ENCODE measurements at regions not wholly inside any gene's neighbourhood (a gene's known extent, or its start where the extent isn't known, plus 50 kb on each side); places are given as distances from the start of the nearest gene placed in this dataset.

DNA sequence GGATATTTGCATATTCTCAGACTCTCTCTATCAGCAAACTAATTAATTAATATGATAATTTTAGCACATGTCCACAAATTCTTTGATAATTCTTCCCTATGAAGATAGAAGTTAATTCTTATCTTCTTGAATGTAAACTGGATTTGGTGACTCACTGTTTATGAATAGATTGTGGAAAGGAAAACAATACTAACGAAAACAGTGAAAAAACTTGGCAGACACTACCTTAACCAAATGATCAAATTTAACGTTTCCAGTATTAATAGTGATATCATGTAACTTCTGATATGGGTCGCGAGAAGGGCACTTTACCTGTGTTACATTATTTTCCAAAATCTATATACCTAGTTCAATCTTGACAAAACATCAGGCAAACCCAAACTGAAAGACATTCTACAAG lies 401.0 kb downstream of the SI start:
- intact Hi-C loops (cut with micrococcal nuclease), result no loop called here
- Histone ChIP-seq H3K27me3 (ENCODE audit: control insufficient read depth in 2 of 2, insufficient read depth in 2 of 2, low read length in 2 of 2) (no peaks in the 10 kb centered on the region), H3K4me1 (ENCODE audit: control insufficient read depth in 1 of 2, insufficient read depth in 2 of 2, low read length in 2 of 2) (no peaks in the 10 kb centered on the region), H3K27ac (ENCODE audit: low read depth in 1 of 2, low read length in 2 of 2) (no peak overlapping the region), H3K36me3 (replicated peaks in 1 of 2; ENCODE audit: control insufficient read depth in 1 of 2, insufficient read depth in 2 of 2, low read length in 2 of 2) (no peaks in the 10 kb centered on the region), H2AFZ (ENCODE audit: insufficient read depth, low read depth, low read length, poor library complexity, severe bottlenecking) (no peak overlapping the region), H3K4me3 (replicated peaks in 1 of 3; ENCODE audit: low read depth in 2 of 3, low read length in 3 of 3) (no peak overlapping the region), H4K20me1 (ENCODE audit: insufficient read depth, low read length) (no peaks in the 10 kb centered on the region), H3K9me3 (replicated peaks in 1 of 2; ENCODE audit: control insufficient read depth in 1 of 2, insufficient read depth in 1 of 2, low read length in 2 of 2) (peaks cover 0 to 2% of the 10 kb centered on the region in 2 donors), H3K4me2 (replicated peaks; ENCODE audit: extremely low read depth, low read length, poor library complexity, severe bottlenecking) (no peak overlapping the region), H3K79me2 (ENCODE audit: insufficient read depth, low read length) (no peaks in the 10 kb centered on the region), H3K9ac (ENCODE audit: insufficient read depth, low read length, poor library complexity, severe bottlenecking) (no peak overlapping the region)
- no CpG with 5 or more reads among the region's 4 CpGs for WGBS (ENCODE audit: insufficient coverage)
- Mint-ChIP-seq H3K27me3 (ENCODE audit: low read depth in 3 of 3) (peaks cover 0 to 2% (median 0%) of the 10 kb centered on the region in 3 donors), H3K27ac (no peak overlapping the region), H3K4me1 (no peaks in the 10 kb centered on the region), H3K4me3 (no peak overlapping the region), H3K36me3 (no peaks in the 10 kb centered on the region), H3K9me3 (no peaks in the 10 kb centered on the region)
- TF ChIP-seq, protein P1, sequence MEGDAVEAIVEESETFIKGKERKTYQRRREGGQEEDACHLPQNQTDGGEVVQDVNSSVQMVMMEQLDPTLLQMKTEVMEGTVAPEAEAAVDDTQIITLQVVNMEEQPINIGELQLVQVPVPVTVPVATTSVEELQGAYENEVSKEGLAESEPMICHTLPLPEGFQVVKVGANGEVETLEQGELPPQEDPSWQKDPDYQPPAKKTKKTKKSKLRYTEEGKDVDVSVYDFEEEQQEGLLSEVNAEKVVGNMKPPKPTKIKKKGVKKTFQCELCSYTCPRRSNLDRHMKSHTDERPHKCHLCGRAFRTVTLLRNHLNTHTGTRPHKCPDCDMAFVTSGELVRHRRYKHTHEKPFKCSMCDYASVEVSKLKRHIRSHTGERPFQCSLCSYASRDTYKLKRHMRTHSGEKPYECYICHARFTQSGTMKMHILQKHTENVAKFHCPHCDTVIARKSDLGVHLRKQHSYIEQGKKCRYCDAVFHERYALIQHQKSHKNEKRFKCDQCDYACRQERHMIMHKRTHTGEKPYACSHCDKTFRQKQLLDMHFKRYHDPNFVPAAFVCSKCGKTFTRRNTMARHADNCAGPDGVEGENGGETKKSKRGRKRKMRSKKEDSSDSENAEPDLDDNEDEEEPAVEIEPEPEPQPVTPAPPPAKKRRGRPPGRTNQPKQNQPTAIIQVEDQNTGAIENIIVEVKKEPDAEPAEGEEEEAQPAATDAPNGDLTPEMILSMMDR (IDR thresholded peaks at IDR 0.05), result no peak
- DNase-seq, result no peak

- intact Hi-C loops (cut with micrococcal nuclease), result no loop called here
- Mint-ChIP-seq H3K4me1 (no peaks in the 10 kb centered on the region), H3K9me3 (peaks cover 0 to 6% (median 0%) of the 10 kb centered on the region in 7 donors), H3K4me3 (no peak overlapping the region), H3K27me3 (ENCODE audit: low read depth in 3 of 3) (peaks cover 0 to 2% (median 0%) of the 10 kb centered on the region in 3 donors), H3K36me3 (no peaks in the 10 kb centered on the region), H3K27ac (no peak overlapping the region)
- H3K79me2 ChIP-seq (ENCODE audit: insufficient read depth, low read length), result no peaks in the 10 kb centered on the region
- no peak overlapping the region for H3K4me3 ChIP-seq (replicated peaks in 1 of 3; ENCODE audit: low read depth in 2 of 3, low read length in 3 of 3)
- no peaks in the 10 kb centered on the region for H3K4me1 ChIP-seq (ENCODE audit: control insufficient read depth in 1 of 2, insufficient read depth in 2 of 2, low read length in 2 of 2)
- no peak overlapping the region for H3K4me2 ChIP-seq (replicated peaks; ENCODE audit: extremely low read depth, low read length, poor library complexity, severe bottlenecking)
- H2AFZ ChIP-seq (ENCODE audit: insufficient read depth, low read depth, low read length, poor library complexity, severe bottlenecking), result no peak overlapping the region
- TF ChIP-seq, protein P1 (IDR thresholded peaks at IDR 0.05), result no peak
- DNase-seq, result no peak
- no peaks in the 10 kb centered on the region for H3K36me3 ChIP-seq (replicated peaks in 1 of 2; ENCODE audit: control insufficient read depth in 1 of 2, insufficient read depth in 2 of 2, low read length in 2 of 2)
- H4K20me1 ChIP-seq (ENCODE audit: insufficient read depth, low read length), result no peaks in the 10 kb centered on the region
- no peak overlapping the region for H3K9ac ChIP-seq (ENCODE audit: insufficient read depth, low read length, poor library complexity, severe bottlenecking)
- H3K27ac ChIP-seq (ENCODE audit: low read depth in 1 of 2, low read length in 2 of 2), result no peak overlapping the region
- no peaks in the 10 kb centered on the region for H3K27me3 ChIP-seq (ENCODE audit: control insufficient read depth in 2 of 2, insufficient read depth in 2 of 2, low read length in 2 of 2)
- WGBS (ENCODE audit: insufficient coverage), result no CpG with 5 or more reads among the region's 2 CpGs
- H3K9me3 ChIP-seq (replicated peaks in 1 of 2; ENCODE audit: control insufficient read depth in 1 of 2, insufficient read depth in 1 of 2, low read length in 2 of 2), result peaks cover 0 to 2% of the 10 kb centered on the region in 2 donors
These were observed 404.6 kb downstream of the SI start for GRCh38 chr3:164673738-164674137.

Data from CD14-positive monocyte (primary cell).